H9 (cell line): ENCODE measurements at regions not wholly inside any gene's neighbourhood (a gene's known extent, or its start where the extent isn't known, plus 50 kb on each side); places are given as distances from the start of the nearest gene placed in this dataset.

ENCODE experiments used
- DNase-seq: peaks from one replicate; pipeline ENCODE4 v3.0.0-alpha.2; 2017
- H2AFZ ChIP-seq: one replicate; pipeline ENCODE4 v1.6.1; 2013; ENCODE audit warnings: mild to moderate bottlenecking, low read length, control low read depth, moderate library complexity
- H2AK5ac ChIP-seq: 2 replicates; pipeline ENCODE4 v1.6.1; 2013; ENCODE audit warnings: low read length, control low read depth, mixed read lengths; ENCODE audit not compliant: insufficient read length
- H2BK120ac ChIP-seq: one replicate; pipeline ENCODE4 v1.6.1; 2013; ENCODE audit warnings: low read depth, mild to moderate bottlenecking, low read length, control low read depth, inconsistent platforms; ENCODE audit not compliant: poor library complexity, severe bottlenecking
- H2BK12ac ChIP-seq: 2 replicates; pipeline ENCODE4 v1.6.1; 2013; ENCODE audit warnings: low read length, control low read depth, mixed read lengths, low read depth; ENCODE audit not compliant: insufficient read length
- H2BK15ac ChIP-seq: 2 replicates; pipeline ENCODE4 v1.6.1; 2013; ENCODE audit warnings: low read depth, low read length, control low read depth
- H2BK20ac ChIP-seq: one replicate; pipeline ENCODE4 v1.6.1; 2013; ENCODE audit warnings: low read depth, mild to moderate bottlenecking, low read length, control low read depth, inconsistent platforms; ENCODE audit not compliant: poor library complexity, severe bottlenecking
- H2BK5ac ChIP-seq: 2 replicates; pipeline ENCODE4 v1.6.1; 2013; ENCODE audit warnings: low read length, control low read depth, mixed read lengths; ENCODE audit not compliant: insufficient read length
- H3K14ac ChIP-seq: 2 replicates; pipeline ENCODE4 v1.6.1; 2013; ENCODE audit warnings: low read length, control low read depth; ENCODE audit not compliant: insufficient read depth
- H3K18ac ChIP-seq: 2 replicates; pipeline ENCODE4 v1.6.1; 2013; ENCODE audit warnings: low read depth, mild to moderate bottlenecking, mixed read lengths, low read length, control low read depth; ENCODE audit not compliant: insufficient read length
- H3K23ac ChIP-seq: 2 replicates; pipeline ENCODE4 v1.6.1; 2013; ENCODE audit warnings: low read length, control low read depth, mixed read lengths, low read depth; ENCODE audit not compliant: insufficient read length
- H3K23me2 ChIP-seq: 2 replicates; pipeline ENCODE4 v1.6.1; 2013; ENCODE audit warnings: low read depth, mild to moderate bottlenecking, mixed read lengths, low read length, control low read depth; ENCODE audit not compliant: insufficient read length, poor library complexity, severe bottlenecking
- H3K27ac ChIP-seq: 2 replicates; pipeline ENCODE4 v1.5.1; 2013; ENCODE audit warnings: low read length, control low read depth, mixed read lengths, low read depth; ENCODE audit not compliant: insufficient read length
- H3K27me3 ChIP-seq: 2 replicates; pipeline ENCODE4 v1.6.1; 2013; ENCODE audit warnings: low read length, control low read depth, inconsistent platforms; ENCODE audit not compliant: insufficient read depth
- H3K4ac ChIP-seq: 2 replicates; pipeline ENCODE4 v1.6.1; 2013; ENCODE audit warnings: low read depth, mild to moderate bottlenecking, control low read depth, inconsistent platforms, low read length, moderate library complexity
- H3K4me1 ChIP-seq: 2 replicates; pipeline ENCODE4 v1.6.1; 2013; ENCODE audit warnings: low read length, control low read depth, inconsistent platforms; ENCODE audit not compliant: insufficient read depth
- H3K4me2 ChIP-seq: 2 replicates; pipeline ENCODE4 v1.6.1; 2013; ENCODE audit warnings: low read length, control low read depth, mixed read lengths; ENCODE audit not compliant: insufficient read length, insufficient read depth
- H3K56ac ChIP-seq: 2 replicates; pipeline ENCODE4 v1.6.1; 2013; ENCODE audit warnings: low read depth, mild to moderate bottlenecking, mixed read lengths, low read length, control low read depth; ENCODE audit not compliant: insufficient read length
- H3K79me1 ChIP-seq: 2 replicates; pipeline ENCODE4 v1.6.1; 2013; ENCODE audit warnings: low read depth, mild to moderate bottlenecking, moderate library complexity, low read length, control low read depth, inconsistent platforms; ENCODE audit not compliant: insufficient read depth, poor library complexity, severe bottlenecking
- H3K79me2 ChIP-seq: 2 replicates; pipeline ENCODE4 v1.6.1; 2013; ENCODE audit warnings: low read length, control low read depth, inconsistent platforms; ENCODE audit not compliant: insufficient read depth
- H3K9ac ChIP-seq: 2 replicates; pipeline ENCODE4 v1.6.1; 2013; ENCODE audit warnings: low read length, control low read depth, mixed read lengths; ENCODE audit not compliant: insufficient read length; ENCODE audit errors: extremely low read depth
- H3K9me3 ChIP-seq: one replicate; pipeline ENCODE4 v1.6.1; 2013; ENCODE audit warnings: low read depth, low read length, inconsistent platforms; ENCODE audit not compliant: control insufficient read depth
- H3T11ph ChIP-seq: one replicate; pipeline ENCODE4 v1.6.1; 2013; ENCODE audit warnings: mild to moderate bottlenecking, low read length, control low read depth, inconsistent platforms
- H4K20me1 ChIP-seq: one replicate; pipeline ENCODE4 v1.6.1; 2013; ENCODE audit not compliant: control insufficient read depth, insufficient read length, insufficient read depth
- H4K5ac ChIP-seq: 2 replicates; pipeline ENCODE4 v1.6.1; 2013; ENCODE audit warnings: low read depth, mild to moderate bottlenecking, mixed read lengths, low read length, control low read depth; ENCODE audit not compliant: insufficient read length
- H4K8ac ChIP-seq: replicated peaks from 2 replicates; pipeline ENCODE4 v1.6.1; 2013; ENCODE audit warnings: low read length, control low read depth, mixed read lengths, low read depth; ENCODE audit not compliant: insufficient read length
- H4K91ac ChIP-seq: 2 replicates; pipeline ENCODE4 v1.6.1; 2013; ENCODE audit warnings: low read depth, mild to moderate bottlenecking, moderate library complexity, mixed read lengths, low read length, control low read depth; ENCODE audit not compliant: insufficient read length
- H3K27ac Mint-ChIP-seq, 3 experiments: 2 replicates in 2 of 3; 3 replicates in 1 of 3; pipeline ENCODE4 v1.8.0; 2020 to 2021; ENCODE audit warnings: mixed read lengths in 3 of 3, mild to moderate bottlenecking in 1 of 3, moderate library complexity in 1 of 3
- H3K27me3 Mint-ChIP-seq: 2 replicates; pipeline ENCODE4 v1.8.0; 2021; ENCODE audit warnings: low read depth, mild to moderate bottlenecking, moderate library complexity, mixed read lengths
- H3K36me3 Mint-ChIP-seq, 3 experiments: 2 replicates in 2 of 3; 3 replicates in 1 of 3; pipeline ENCODE4 v1.8.0; 2020 to 2021; ENCODE audit warnings: low read depth in 3 of 3, mixed read lengths in 3 of 3; ENCODE audit not compliant: insufficient read depth in 1 of 3
- H3K4me1 Mint-ChIP-seq, 2 experiments: 2 replicates each; pipeline ENCODE4 v1.8.0; 2020; ENCODE audit warnings: mixed read lengths in 2 of 2
- H3K4me3 Mint-ChIP-seq, 2 experiments: 2 replicates in 1 of 2; 3 replicates in 1 of 2; pipeline ENCODE4 v1.8.0; 2020 to 2021; ENCODE audit warnings: mild to moderate bottlenecking in 2 of 2, mixed read lengths in 2 of 2, moderate library complexity in 1 of 2
- H3K9me3 Mint-ChIP-seq, 2 experiments: 2 replicates in 1 of 2; 3 replicates in 1 of 2; pipeline ENCODE4 v1.8.0; 2020; ENCODE audit warnings: mild to moderate bottlenecking in 2 of 2, mixed read lengths in 2 of 2, moderate library complexity in 1 of 2
- CTCF ChIP-seq: fragments of 200-600 bp; sonication (generic); conservative IDR thresholded peaks from 3 replicates; pipeline ENCODE4 v1.8.0; 2021; ENCODE audit warnings: antibody characterized with exemption, mild to moderate bottlenecking
- WGBS: extraction: QIAGEN DNeasy Blood & Tissue Kit; methylation state at CpG from one replicate; pipeline ENCODE4 v1.1.7; 2013; ENCODE audit warnings: missing lambda C conversion rate, low lambda C conversion rate, mixed read lengths; ENCODE audit not compliant: insufficient read length; ENCODE audit errors: extremely low coverage; 5-methylcytosine and 5-hydroxymethylcytosine counted together

DNA sequence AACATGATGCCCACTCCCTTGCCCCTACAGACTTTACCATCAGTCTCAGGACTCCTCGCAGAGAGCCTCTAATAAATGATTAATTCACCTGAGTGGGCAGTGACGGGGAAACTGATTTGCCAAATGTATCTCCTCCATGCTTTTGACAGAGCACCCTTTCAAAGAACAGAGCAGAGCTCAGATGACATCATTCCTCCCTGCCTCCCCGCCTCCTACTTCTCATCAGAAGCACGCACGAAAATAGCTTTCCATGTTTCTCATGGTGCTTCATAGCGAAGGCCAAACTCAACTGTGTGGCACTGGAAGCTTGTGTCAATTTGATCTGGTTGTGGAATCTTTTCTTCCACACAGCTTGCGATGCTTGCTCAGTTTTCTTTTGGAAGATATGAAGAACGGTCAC, 442.5 kb downstream of the RPS24 start:
- Mint-ChIP-seq H3K36me3 (no peaks in the 10 kb centered on the region), H3K9me3 (no peaks in the 10 kb centered on the region), H3K27ac (no peak overlapping the region), H3K27me3 (peaks cover 7% of the 10 kb centered on the region), H3K4me3 (no peak overlapping the region), H3K4me1 (peaks cover 18 to 27% of the 10 kb centered on the region in 2 experiments)
- H2BK120ac ChIP-seq = no peak overlapping the region
- no peaks in the 10 kb centered on the region for H3K27me3 ChIP-seq
- no peak overlapping the region for H2BK12ac ChIP-seq
- no peak overlapping the region for H2AFZ ChIP-seq
- H3K79me2 ChIP-seq = no peaks in the 10 kb centered on the region
- no peak overlapping the region for H3K56ac ChIP-seq
- no peak overlapping the region for H2BK5ac ChIP-seq
- H2BK15ac ChIP-seq = no peak overlapping the region
- H3K23ac ChIP-seq = no peak overlapping the region
- no peak overlapping the region for H4K5ac ChIP-seq
- H3K18ac ChIP-seq = no peak overlapping the region
- no peaks in the 10 kb centered on the region for H3K9me3 ChIP-seq
- H3K79me1 ChIP-seq = no peaks in the 10 kb centered on the region
- no peaks in the 10 kb centered on the region; the same call in 1 of the 2 replicates for H3K4me1 ChIP-seq
- no peak overlapping the region for H4K91ac ChIP-seq
- DNase-seq = no peak
- H2BK20ac ChIP-seq = no peak overlapping the region
- no peak for TF ChIP-seq CTCF
- H4K20me1 ChIP-seq = no peaks in the 10 kb centered on the region
- H3K4ac ChIP-seq = no peak overlapping the region
- no peak overlapping the region for H3K14ac ChIP-seq
- no peaks in the 10 kb centered on the region for H3K23me2 ChIP-seq
- no peak overlapping the region for H3K4me2 ChIP-seq
- no peak overlapping the region for H3T11ph ChIP-seq
- H4K8ac ChIP-seq = no peak overlapping the region
- no CpG with 5 or more reads among the region's 8 CpGs for WGBS
- no peak overlapping the region for H3K9ac ChIP-seq
- H2AK5ac ChIP-seq = no peak overlapping the region
- no peak overlapping the region for H3K27ac ChIP-seq
